Activated CD4-positive, alpha-beta T cell treated with anti-CD3 and anti-CD28 coated beads for 1 hour (primary cell): ENCODE measurements at regions not wholly inside any gene's neighbourhood (a gene's known extent, or its start where the extent isn't known, plus 50 kb on each side); places are given as distances from the start of the nearest gene placed in this dataset.
"Not testable (repeated sequence)": the region's sequence is repeated elsewhere in the genome, so short reads cannot be mapped to it uniquely, and the experiment has no call there.

Experiments used
- DNase-seq: peaks from one replicate; pipeline ENCODE4 v3.0.0-alpha.2; 2020

DNA sequence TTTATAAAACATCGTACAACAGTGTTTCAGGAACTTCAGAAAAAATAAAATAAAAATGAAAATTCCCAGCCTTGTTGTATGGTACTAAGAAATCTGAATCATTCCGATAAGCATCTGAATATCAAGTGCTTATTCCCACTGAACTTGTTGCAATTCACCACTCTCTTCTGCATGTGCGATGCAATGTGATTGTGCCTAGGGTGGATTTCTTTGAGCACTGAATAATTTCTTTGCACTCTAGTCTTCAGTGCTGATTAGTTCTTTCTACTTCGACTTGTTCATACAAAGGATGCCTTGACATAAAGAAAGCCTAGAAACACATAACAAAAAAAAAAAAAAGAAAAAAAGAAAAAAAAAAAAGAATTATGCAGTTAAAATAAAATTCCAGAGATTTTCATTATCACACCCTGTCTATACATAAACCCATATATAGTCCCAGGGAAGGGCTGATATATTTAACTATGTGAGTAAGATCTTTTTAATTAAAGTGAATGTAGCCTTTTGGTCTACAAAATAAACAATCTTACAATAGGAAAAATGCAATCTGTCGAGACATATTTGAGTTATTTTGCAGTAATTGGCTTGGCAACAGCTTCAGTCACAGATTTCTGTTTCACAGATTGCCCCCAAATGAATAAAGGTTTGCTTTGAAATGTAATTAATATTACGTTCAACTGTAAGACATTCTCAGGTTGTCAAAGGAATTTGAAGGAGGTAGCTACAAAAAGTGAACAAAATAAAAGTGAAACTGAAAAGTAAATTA, 1118.9 kb upstream of the CELF2 start:
- DNase-seq = no peak

GRCh38 chr10:9900751-9901150, 1116.9 kb upstream of the CELF2 start:
- DNase-seq = no peak

DNA sequence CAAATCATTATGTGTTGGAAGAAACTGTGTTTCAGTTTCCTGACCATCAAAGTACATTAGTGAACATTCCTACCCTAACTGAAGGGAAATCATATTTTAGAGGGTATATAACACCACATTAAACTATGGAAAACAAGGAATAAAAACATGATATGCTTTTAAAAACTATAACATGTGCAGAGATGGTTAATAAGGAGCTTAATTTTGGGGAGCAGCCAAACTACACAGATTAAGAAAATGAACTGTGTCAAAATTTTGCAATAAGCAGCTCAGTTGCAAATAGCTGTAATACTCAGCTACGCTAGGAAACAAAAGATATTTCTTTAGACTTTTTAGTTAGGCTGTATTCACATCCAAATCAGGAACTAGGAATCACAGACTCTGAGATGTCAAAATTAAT, 1115.7 kb upstream of the CELF2 start:
- no peak for DNase-seq

GRCh38 chr10:9910446-9910845, 1107.2 kb upstream of the CELF2 start:
- DNase-seq = no peak

GRCh38 chr10:9911488-9911887, 1106.2 kb upstream of the CELF2 start:
- DNase-seq = no peak

- no peak for DNase-seq
These were observed 1103.7 kb upstream of the CELF2 start for GRCh38 chr10:9913876-9914514.

- DNase-seq = no peak
These were observed 1096.1 kb upstream of the CELF2 start for GRCh38 chr10:9921544-9921943.

- DNase-seq = no peak
These were observed 1095.4 kb upstream of the CELF2 start for GRCh38 chr10:9922126-9922870.

DNA sequence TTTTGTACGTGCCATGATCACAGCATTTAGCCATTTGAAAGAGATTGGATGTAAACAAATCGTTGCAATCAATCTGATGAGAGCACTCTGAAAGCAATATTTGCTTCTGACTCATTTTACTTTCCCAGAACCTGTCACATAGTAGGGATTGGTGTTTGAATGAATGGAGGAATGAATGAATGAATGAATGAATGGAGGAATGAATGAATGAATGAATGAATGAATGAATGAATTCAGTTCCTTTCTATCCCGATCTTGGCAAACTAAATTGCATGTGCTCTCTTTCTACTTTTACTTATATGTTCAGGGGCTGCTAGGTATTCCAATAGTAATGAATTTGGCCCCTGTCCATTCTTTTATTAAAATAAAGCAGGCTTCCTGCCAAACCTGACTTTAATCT, 1091.7 kb upstream of the CELF2 start:
- no peak for DNase-seq

- no peak for DNase-seq
These were observed 1090.8 kb upstream of the CELF2 start for GRCh38 chr10:9926881-9927280.

GRCh38 chr10:9939716-9940115, 1078.0 kb upstream of the CELF2 start:
- DNase-seq = no peak

DNA sequence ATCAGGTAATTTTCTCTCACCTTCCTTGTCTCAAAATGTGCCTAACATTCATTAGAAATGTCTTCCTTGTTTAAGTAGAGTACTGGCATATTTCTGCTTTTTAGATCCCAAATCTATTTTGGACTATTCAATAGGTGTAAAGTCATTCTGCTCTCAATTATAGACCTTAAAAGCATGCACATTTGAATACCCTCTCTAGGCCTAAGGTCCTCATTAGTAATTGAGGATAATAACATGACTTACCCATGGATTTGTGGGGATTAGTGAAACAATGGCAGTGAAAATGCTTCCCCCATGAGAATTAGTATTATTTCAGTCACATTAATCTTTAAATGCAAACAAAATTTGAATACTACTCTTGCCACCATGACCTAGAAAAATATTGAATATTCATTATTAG, 1073.0 kb upstream of the CELF2 start:
- DNase-seq = no peak

DNA sequence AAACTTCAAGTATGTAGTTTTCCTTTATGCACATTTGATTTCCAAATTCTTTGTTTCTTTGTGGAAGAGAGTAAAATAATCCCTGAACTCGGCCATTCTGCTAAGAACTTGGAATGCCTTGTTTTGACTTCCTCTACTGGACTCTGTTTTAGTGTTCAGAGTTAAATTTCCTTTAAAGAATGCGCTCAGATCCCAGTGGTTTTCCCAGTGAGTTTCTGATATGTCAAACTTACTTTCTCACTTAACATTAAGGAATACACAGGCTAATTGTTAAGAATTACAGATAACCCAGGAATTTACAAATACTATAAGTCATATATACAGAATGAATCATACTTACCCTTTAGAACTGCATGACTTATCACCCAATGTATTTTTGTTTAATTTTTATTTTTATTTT, 1067.6 kb upstream of the CELF2 start:
- no peak for DNase-seq

GRCh38 chr10:9951481-9952257, 1066.0 kb upstream of the CELF2 start:
- DNase-seq = no peak

DNA sequence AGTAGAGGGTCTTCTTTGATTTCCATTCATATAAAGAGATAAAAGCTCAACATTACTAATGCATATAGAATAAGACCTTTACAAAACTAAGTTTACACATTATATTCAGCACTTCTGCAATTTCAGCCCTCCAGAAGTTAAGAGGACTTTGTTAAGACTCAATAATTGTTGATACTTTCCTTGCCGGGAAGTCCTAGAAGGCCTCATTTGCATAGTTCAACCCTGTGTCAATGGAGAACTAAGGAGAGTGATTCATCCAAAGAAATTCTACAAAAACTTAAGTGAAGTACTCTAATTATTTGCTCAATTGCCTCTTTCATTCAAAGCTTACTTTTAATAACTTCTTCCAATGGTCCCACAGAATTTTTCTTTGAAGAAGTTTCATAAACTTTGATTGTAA, 1060.3 kb upstream of the CELF2 start:
- DNase-seq = no peak

- not testable (repeated sequence) for DNase-seq
These were observed 1059.8 kb upstream of the CELF2 start for GRCh38 chr10:9957876-9958275.

DNA sequence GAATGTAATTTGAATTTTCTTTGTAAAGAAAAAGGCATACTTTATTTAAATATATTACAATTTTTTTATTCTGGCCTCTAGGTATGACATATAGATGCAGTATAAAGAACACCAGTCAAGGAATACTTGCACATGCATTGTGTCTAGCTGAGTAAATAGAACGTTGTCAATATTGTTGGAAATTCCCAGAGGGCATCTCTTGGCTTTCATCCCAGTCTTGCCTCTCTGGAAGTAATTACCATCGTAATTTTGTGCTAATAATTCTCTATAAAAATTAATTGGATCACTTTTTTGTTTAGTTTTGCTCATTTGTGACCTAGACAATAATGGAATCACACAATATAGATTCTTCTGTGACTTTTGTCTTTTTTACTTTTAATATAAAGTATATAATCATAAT, 1052.3 kb upstream of the CELF2 start:
- DNase-seq = no peak

GRCh38 chr10:9986786-9987185, 1030.9 kb upstream of the CELF2 start:
- no peak for DNase-seq

- no peak for DNase-seq
These were observed 1030.5 kb upstream of the CELF2 start for GRCh38 chr10:9987197-9987596.

GRCh38 chr10:9992661-9993060, 1025.0 kb upstream of the CELF2 start:
- no peak for DNase-seq

DNA sequence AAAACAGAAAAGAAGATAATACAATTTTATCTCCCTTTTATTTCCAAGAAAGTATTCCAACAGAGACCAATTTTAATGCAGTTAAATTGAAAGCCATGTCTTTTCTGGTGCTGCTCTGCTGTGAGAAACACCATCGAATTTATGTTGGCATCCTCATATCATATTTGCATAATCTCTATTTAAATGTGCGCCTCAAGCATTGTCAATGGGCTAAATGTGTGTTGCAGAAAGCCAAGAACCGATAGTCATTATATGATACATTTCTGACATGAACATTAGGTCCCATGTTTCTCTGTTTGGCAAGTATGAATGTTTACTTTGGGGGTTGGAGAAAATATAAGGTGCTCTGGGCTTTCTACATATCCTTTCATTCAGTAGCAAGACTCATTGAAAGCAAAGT, 1023.5 kb upstream of the CELF2 start:
- DNase-seq = no peak

GRCh38 chr10:9999627-10000026, 1018.0 kb upstream of the CELF2 start:
- DNase-seq = no peak

- no peak for DNase-seq
These were observed 1009.7 kb upstream of the CELF2 start for GRCh38 chr10:10007957-10008356.
